EH (cell line): ENCODE measurements at regions not wholly inside any gene's neighbourhood (a gene's known extent, or its start where the extent isn't known, plus 50 kb on each side); places are given as distances from the start of the nearest gene placed in this dataset.
A peak's percentile ranks its signal among the peaks of the same experiment; 100 is the strongest.
"Not testable (repeated sequence)": the region's sequence is repeated elsewhere in the genome, so short reads cannot be mapped to it uniquely, and the experiment has no call there.

Source experiments
- DNase-seq: peaks from one replicate; pipeline ENCODE4 v3.0.0-alpha.2; 2015; ENCODE audit warnings: low read depth

- DNase-seq, result not testable (repeated sequence)
Measured at GRCh38 chr2:91571239-91571923, 2879.9 kb downstream of the RPIA start.

GRCh38 chr2:91573018-91573417, 2881.5 kb downstream of the RPIA start:
- DNase-seq, result not testable (repeated sequence)

GRCh38 chr2:91573755-91574154, 2882.3 kb downstream of the RPIA start:
- DNase-seq, result not testable (repeated sequence)

GRCh38 chr2:91574255-91574654, 2882.8 kb downstream of the RPIA start:
- not testable (repeated sequence) for DNase-seq

- not testable (repeated sequence) for DNase-seq
Measured at GRCh38 chr2:91575701-91576100, 2884.2 kb downstream of the RPIA start.

- not testable (repeated sequence) for DNase-seq
Measured at GRCh38 chr2:91577406-91577805, 2885.9 kb downstream of the RPIA start.

- not testable (repeated sequence) for DNase-seq
Measured at GRCh38 chr2:91578678-91579077, 2887.2 kb downstream of the RPIA start.

- DNase-seq, result not testable (repeated sequence)
Measured at GRCh38 chr2:91579555-91579954, 2888.1 kb downstream of the RPIA start.

GRCh38 chr2:91580043-91580442, 2888.6 kb downstream of the RPIA start:
- not testable (repeated sequence) for DNase-seq

GRCh38 chr2:91587098-91587497, 2895.6 kb downstream of the RPIA start:
- DNase-seq, result not testable (repeated sequence)

- DNase-seq, result not testable (repeated sequence)
Measured at GRCh38 chr2:91587908-91588535, 2896.5 kb downstream of the RPIA start.

GRCh38 chr2:91588782-91589223, 2897.3 kb downstream of the RPIA start:
- DNase-seq, result not testable (repeated sequence)

- not testable (repeated sequence) for DNase-seq
Measured at GRCh38 chr2:91589454-91590328, 2898.2 kb downstream of the RPIA start.

GRCh38 chr2:91590381-91590780, 2898.9 kb downstream of the RPIA start:
- not testable (repeated sequence) for DNase-seq

GRCh38 chr2:91591066-91591465, 2899.6 kb downstream of the RPIA start:
- not testable (repeated sequence) for DNase-seq

GRCh38 chr2:91597436-91597835, 2906.0 kb downstream of the RPIA start:
- not testable (repeated sequence) for DNase-seq

GRCh38 chr2:91598519-91598918, 2907.0 kb downstream of the RPIA start:
- DNase-seq, result peak; percentile 13

GRCh38 chr2:91599000-91599399, 2907.5 kb downstream of the RPIA start:
- DNase-seq, result peak; percentile 2

- DNase-seq, result not testable (repeated sequence)
Measured at GRCh38 chr2:91602860-91603259, 2911.4 kb downstream of the RPIA start.

- DNase-seq, result not testable (repeated sequence)
Measured at GRCh38 chr2:91603996-91604395, 2912.5 kb downstream of the RPIA start.

GRCh38 chr2:91604629-91605028, 2913.2 kb downstream of the RPIA start:
- DNase-seq, result not testable (repeated sequence)

- DNase-seq, result not testable (repeated sequence)
Measured at GRCh38 chr2:91623739-91624138, 2932.3 kb downstream of the RPIA start.
